H9 (cell line): ENCODE measurements at regions not wholly inside any gene's neighbourhood (a gene's known extent, or its start where the extent isn't known, plus 50 kb on each side); places are given as distances from the start of the nearest gene placed in this dataset.

Source experiments
- DNase-seq: peaks from one replicate; pipeline ENCODE4 v3.0.0-alpha.2; 2017
- H2AFZ ChIP-seq: one replicate; pipeline ENCODE4 v1.6.1; 2013; ENCODE audit warnings: mild to moderate bottlenecking, low read length, control low read depth, moderate library complexity
- H2AK5ac ChIP-seq: 2 replicates; pipeline ENCODE4 v1.6.1; 2013; ENCODE audit warnings: low read length, control low read depth, mixed read lengths; ENCODE audit not compliant: insufficient read length
- H2BK120ac ChIP-seq: one replicate; pipeline ENCODE4 v1.6.1; 2013; ENCODE audit warnings: low read depth, mild to moderate bottlenecking, low read length, control low read depth, inconsistent platforms; ENCODE audit not compliant: poor library complexity, severe bottlenecking
- H2BK12ac ChIP-seq: 2 replicates; pipeline ENCODE4 v1.6.1; 2013; ENCODE audit warnings: low read length, control low read depth, mixed read lengths, low read depth; ENCODE audit not compliant: insufficient read length
- H2BK15ac ChIP-seq: 2 replicates; pipeline ENCODE4 v1.6.1; 2013; ENCODE audit warnings: low read depth, low read length, control low read depth
- H2BK20ac ChIP-seq: one replicate; pipeline ENCODE4 v1.6.1; 2013; ENCODE audit warnings: low read depth, mild to moderate bottlenecking, low read length, control low read depth, inconsistent platforms; ENCODE audit not compliant: poor library complexity, severe bottlenecking
- H2BK5ac ChIP-seq: 2 replicates; pipeline ENCODE4 v1.6.1; 2013; ENCODE audit warnings: low read length, control low read depth, mixed read lengths; ENCODE audit not compliant: insufficient read length
- H3K14ac ChIP-seq: 2 replicates; pipeline ENCODE4 v1.6.1; 2013; ENCODE audit warnings: low read length, control low read depth; ENCODE audit not compliant: insufficient read depth
- H3K18ac ChIP-seq: 2 replicates; pipeline ENCODE4 v1.6.1; 2013; ENCODE audit warnings: low read depth, mild to moderate bottlenecking, mixed read lengths, low read length, control low read depth; ENCODE audit not compliant: insufficient read length
- H3K23ac ChIP-seq: 2 replicates; pipeline ENCODE4 v1.6.1; 2013; ENCODE audit warnings: low read length, control low read depth, mixed read lengths, low read depth; ENCODE audit not compliant: insufficient read length
- H3K23me2 ChIP-seq: 2 replicates; pipeline ENCODE4 v1.6.1; 2013; ENCODE audit warnings: low read depth, mild to moderate bottlenecking, mixed read lengths, low read length, control low read depth; ENCODE audit not compliant: insufficient read length, poor library complexity, severe bottlenecking
- H3K27ac ChIP-seq: 2 replicates; pipeline ENCODE4 v1.5.1; 2013; ENCODE audit warnings: low read length, control low read depth, mixed read lengths, low read depth; ENCODE audit not compliant: insufficient read length
- H3K27me3 ChIP-seq: 2 replicates; pipeline ENCODE4 v1.6.1; 2013; ENCODE audit warnings: low read length, control low read depth, inconsistent platforms; ENCODE audit not compliant: insufficient read depth
- H3K4ac ChIP-seq: 2 replicates; pipeline ENCODE4 v1.6.1; 2013; ENCODE audit warnings: low read depth, mild to moderate bottlenecking, control low read depth, inconsistent platforms, low read length, moderate library complexity
- H3K4me1 ChIP-seq: 2 replicates; pipeline ENCODE4 v1.6.1; 2013; ENCODE audit warnings: low read length, control low read depth, inconsistent platforms; ENCODE audit not compliant: insufficient read depth
- H3K4me2 ChIP-seq: 2 replicates; pipeline ENCODE4 v1.6.1; 2013; ENCODE audit warnings: low read length, control low read depth, mixed read lengths; ENCODE audit not compliant: insufficient read length, insufficient read depth
- H3K56ac ChIP-seq: 2 replicates; pipeline ENCODE4 v1.6.1; 2013; ENCODE audit warnings: low read depth, mild to moderate bottlenecking, mixed read lengths, low read length, control low read depth; ENCODE audit not compliant: insufficient read length
- H3K79me1 ChIP-seq: 2 replicates; pipeline ENCODE4 v1.6.1; 2013; ENCODE audit warnings: low read depth, mild to moderate bottlenecking, moderate library complexity, low read length, control low read depth, inconsistent platforms; ENCODE audit not compliant: insufficient read depth, poor library complexity, severe bottlenecking
- H3K79me2 ChIP-seq: 2 replicates; pipeline ENCODE4 v1.6.1; 2013; ENCODE audit warnings: low read length, control low read depth, inconsistent platforms; ENCODE audit not compliant: insufficient read depth
- H3K9ac ChIP-seq: 2 replicates; pipeline ENCODE4 v1.6.1; 2013; ENCODE audit warnings: low read length, control low read depth, mixed read lengths; ENCODE audit not compliant: insufficient read length; ENCODE audit errors: extremely low read depth
- H3K9me3 ChIP-seq: one replicate; pipeline ENCODE4 v1.6.1; 2013; ENCODE audit warnings: low read depth, low read length, inconsistent platforms; ENCODE audit not compliant: control insufficient read depth
- H3T11ph ChIP-seq: one replicate; pipeline ENCODE4 v1.6.1; 2013; ENCODE audit warnings: mild to moderate bottlenecking, low read length, control low read depth, inconsistent platforms
- H4K20me1 ChIP-seq: one replicate; pipeline ENCODE4 v1.6.1; 2013; ENCODE audit not compliant: control insufficient read depth, insufficient read length, insufficient read depth
- H4K5ac ChIP-seq: 2 replicates; pipeline ENCODE4 v1.6.1; 2013; ENCODE audit warnings: low read depth, mild to moderate bottlenecking, mixed read lengths, low read length, control low read depth; ENCODE audit not compliant: insufficient read length
- H4K8ac ChIP-seq: replicated peaks from 2 replicates; pipeline ENCODE4 v1.6.1; 2013; ENCODE audit warnings: low read length, control low read depth, mixed read lengths, low read depth; ENCODE audit not compliant: insufficient read length
- H4K91ac ChIP-seq: 2 replicates; pipeline ENCODE4 v1.6.1; 2013; ENCODE audit warnings: low read depth, mild to moderate bottlenecking, moderate library complexity, mixed read lengths, low read length, control low read depth; ENCODE audit not compliant: insufficient read length
- H3K27ac Mint-ChIP-seq, 3 experiments: 2 replicates in 2 of 3; 3 replicates in 1 of 3; pipeline ENCODE4 v1.8.0; 2020 to 2021; ENCODE audit warnings: mixed read lengths in 3 of 3, mild to moderate bottlenecking in 1 of 3, moderate library complexity in 1 of 3
- H3K27me3 Mint-ChIP-seq: 2 replicates; pipeline ENCODE4 v1.8.0; 2021; ENCODE audit warnings: low read depth, mild to moderate bottlenecking, moderate library complexity, mixed read lengths
- H3K36me3 Mint-ChIP-seq, 3 experiments: 2 replicates in 2 of 3; 3 replicates in 1 of 3; pipeline ENCODE4 v1.8.0; 2020 to 2021; ENCODE audit warnings: low read depth in 3 of 3, mixed read lengths in 3 of 3; ENCODE audit not compliant: insufficient read depth in 1 of 3
- H3K4me1 Mint-ChIP-seq, 2 experiments: 2 replicates each; pipeline ENCODE4 v1.8.0; 2020; ENCODE audit warnings: mixed read lengths in 2 of 2
- H3K4me3 Mint-ChIP-seq, 2 experiments: 2 replicates in 1 of 2; 3 replicates in 1 of 2; pipeline ENCODE4 v1.8.0; 2020 to 2021; ENCODE audit warnings: mild to moderate bottlenecking in 2 of 2, mixed read lengths in 2 of 2, moderate library complexity in 1 of 2
- H3K9me3 Mint-ChIP-seq, 2 experiments: 2 replicates in 1 of 2; 3 replicates in 1 of 2; pipeline ENCODE4 v1.8.0; 2020; ENCODE audit warnings: mild to moderate bottlenecking in 2 of 2, mixed read lengths in 2 of 2, moderate library complexity in 1 of 2
- CTCF ChIP-seq: fragments of 200-600 bp; sonication (generic); conservative IDR thresholded peaks from 3 replicates; pipeline ENCODE4 v1.8.0; 2021; ENCODE audit warnings: antibody characterized with exemption, mild to moderate bottlenecking
- WGBS: extraction: QIAGEN DNeasy Blood & Tissue Kit; methylation state at CpG from one replicate; pipeline ENCODE4 v1.1.7; 2013; ENCODE audit warnings: missing lambda C conversion rate, low lambda C conversion rate, mixed read lengths; ENCODE audit not compliant: insufficient read length; ENCODE audit errors: extremely low coverage; 5-methylcytosine and 5-hydroxymethylcytosine counted together

- no peaks in the 10 kb centered on the region for H3K79me1 ChIP-seq
- no peak overlapping the region for H2BK12ac ChIP-seq
- DNase-seq = no peak
- H4K5ac ChIP-seq = no peak overlapping the region
- H2BK5ac ChIP-seq = no peak overlapping the region
- no peak overlapping the region for H4K8ac ChIP-seq
- no peaks in the 10 kb centered on the region for H4K20me1 ChIP-seq
- no peak overlapping the region for H3K18ac ChIP-seq
- H3K23me2 ChIP-seq = no peaks in the 10 kb centered on the region
- TF ChIP-seq CTCF = no peak
- no peak overlapping the region for H4K91ac ChIP-seq
- no peak overlapping the region for H3K9ac ChIP-seq
- no peaks in the 10 kb centered on the region for H3K79me2 ChIP-seq
- no peak overlapping the region for H3K56ac ChIP-seq
- no peak overlapping the region for H3K27ac Mint-ChIP-seq
- no peak overlapping the region for H2AFZ ChIP-seq
- H3K23ac ChIP-seq = no peak overlapping the region
- no CpG with 5 or more reads among the region's 4 CpGs for WGBS
- H3K9me3 ChIP-seq = no peaks in the 10 kb centered on the region
- H3K27me3 ChIP-seq = no peaks in the 10 kb centered on the region
- H3K4me3 Mint-ChIP-seq = no peak overlapping the region
- no peak overlapping the region for H2AK5ac ChIP-seq
- H3K4me2 ChIP-seq = no peak overlapping the region
- no peak overlapping the region for H2BK15ac ChIP-seq
- no peak overlapping the region for H3T11ph ChIP-seq
- H2BK20ac ChIP-seq = no peak overlapping the region
- no peak overlapping the region for H2BK120ac ChIP-seq
- no peaks in the 10 kb centered on the region for H3K4me1 ChIP-seq
- no peak overlapping the region for H3K14ac ChIP-seq
- no peaks in the 10 kb centered on the region for H3K9me3 Mint-ChIP-seq
- no peaks in the 10 kb centered on the region for H3K4me1 Mint-ChIP-seq
- no peaks in the 10 kb centered on the region for H3K27me3 Mint-ChIP-seq
- H3K4ac ChIP-seq = no peak overlapping the region
- no peak overlapping the region for H3K27ac ChIP-seq
- H3K36me3 Mint-ChIP-seq = no peaks in the 10 kb centered on the region
These were observed 331.2 kb downstream of the METTL15 start for GRCh38 chr11:28439403-28439802.
